ENCODE measurements at regions not wholly inside any gene's neighbourhood (a gene's known extent, or its start where the extent isn't known, plus 50 kb on each side); places are given as distances from the start of the nearest gene placed in this dataset.

GRCh38 chr10:20624642-20625041 is 272.5 kb downstream of the NEBL start:
- Histone ChIP-seq H3K23ac (ENCODE audit: insufficient read length) (no peak overlapping the region), H3K79me1 (ENCODE audit: low read depth, low read length) (no peaks in the 10 kb centered on the region), H3K56ac (replicated peaks; ENCODE audit: insufficient read length, low read depth, low read length) (no peak overlapping the region), H2BK12ac (ENCODE audit: low read depth, low read length) (no peak overlapping the region), H2BK15ac (ENCODE audit: low read length) (no peak overlapping the region), H4K8ac (ENCODE audit: extremely low read depth, insufficient read depth, low read length) (no peak overlapping the region), H2BK120ac (replicated peaks; ENCODE audit: low read depth, low read length) (no peak overlapping the region), H3K4me1 (replicated peaks in 1 of 4; ENCODE audit: control insufficient read depth in 3 of 4, insufficient read depth in 4 of 4, low read length in 3 of 4) (no peaks in the 10 kb centered on the region), H4K5ac (ENCODE audit: insufficient read length, low read depth, low read length) (no peak overlapping the region), H3K4me3 (ENCODE audit: extremely low read depth in 1 of 4, insufficient read depth in 2 of 4, low read depth in 3 of 4, low read length in 4 of 4) (no peak overlapping the region), H3K4me2 (ENCODE audit: insufficient read depth in 1 of 2, low read depth in 2 of 2, low read length in 2 of 2) (no peak overlapping the region), H3K18ac (ENCODE audit: extremely low read depth, low read length) (no peak overlapping the region), H3K9ac (replicated peaks in 1 of 4; ENCODE audit: extremely low read depth in 1 of 4, low read depth in 3 of 4, low read length in 3 of 4) (no peak overlapping the region; a peak in 1 of 7 replicates), H2BK20ac (ENCODE audit: low read length) (no peak overlapping the region), H3K36me3 (ENCODE audit: control insufficient read depth in 2 of 4, insufficient read depth in 4 of 4, low read length in 3 of 4) (no peaks in the 10 kb centered on the region), H3K14ac (ENCODE audit: insufficient read length) (no peak overlapping the region), H3K27me3 (replicated peaks in 1 of 4; ENCODE audit: control insufficient read depth in 3 of 4, extremely low read depth in 1 of 4, insufficient read depth in 3 of 4, low read length in 3 of 4) (no peaks in the 10 kb centered on the region), H2AFZ (ENCODE audit: low read length) (no peak overlapping the region), H3K9me3 (ENCODE audit: insufficient read depth in 2 of 2, low read depth in 1 of 2, low read length in 1 of 2) (no peaks in the 10 kb centered on the region), H3K23me2 (ENCODE audit: low read depth, low read length) (no peaks in the 10 kb centered on the region), H4K91ac (replicated peaks; ENCODE audit: insufficient read length, low read length) (no peak overlapping the region), H2AK5ac (ENCODE audit: low read depth, low read length) (no peak overlapping the region), H3K79me2 (ENCODE audit: control insufficient read depth in 1 of 2, insufficient read depth in 2 of 2, low read length in 2 of 2) (no peaks in the 10 kb centered on the region), H2BK5ac (ENCODE audit: low read depth, low read length) (no peak overlapping the region), H4K20me1 (replicated peaks in 1 of 2; ENCODE audit: control insufficient read depth in 1 of 2, insufficient read depth in 2 of 2, low read length in 2 of 2) (no peaks in the 10 kb centered on the region), H3K27ac (ENCODE audit: low read depth, low read length) (no peak overlapping the region), H3K4ac (replicated peaks; ENCODE audit: insufficient read length, low read depth, low read length) (no peak overlapping the region)
- 88% methylated on average over 4 of the region's 4 CpGs; no CpG with 5 or more reads in 1 of the 2 experiments for WGBS, 2 experiments (ENCODE audit: extremely low coverage in 1 of 2, insufficient coverage in 1 of 2, insufficient read length in 1 of 2, insufficient replicate concordance in 2 of 2, low coverage in 1 of 2, low lambda C conversion rate in 2 of 2, missing lambda C conversion rate in 1 of 2)
- ChIA-PET CTCF (ENCODE audit: partially characterized antibody) (no interaction called here), POLR2A (ENCODE audit: partially characterized antibody) (interaction anchor here (1.0 kb wide), 1 partner anchor 9 kb away, joined by 3 read pairs; no protein-coding TSS in a partner anchor)
- FAIRE-seq (no peak), DNase-seq (ENCODE audit: low read depth in 1 of 2, low spot score in 2 of 2) (no peak)
- TF ChIP-seq HDAC2 (IDR thresholded peaks at IDR 0.05; ENCODE audit: borderline replicate concordance in 1 of 2, low read depth in 2 of 2, low read length in 2 of 2) (no peak), ZNF274 (IDR thresholded peaks at IDR 0.05; ENCODE audit: borderline replicate concordance, extremely low read depth, low read length) (no peak), BACH1 (IDR thresholded peaks at IDR 0.05; ENCODE audit: low read length) (no peak), CTCF (IDR thresholded peaks at IDR 0.05; ENCODE audit: control extremely low read depth in 1 of 3, insufficient read depth in 1 of 3, low read depth in 1 of 3, low read length in 3 of 3) (no peak), ASH2L (IDR thresholded peaks at IDR 0.05; ENCODE audit: low read length) (no peak), HDAC6 (IDR thresholded peaks at IDR 0.05; ENCODE audit: low read depth, low read length) (no peak), TEAD4 (IDR thresholded peaks at IDR 0.05; ENCODE audit: low read depth, low read length) (no peak), SIRT6 (IDR thresholded peaks at IDR 0.05; ENCODE audit: low read length) (no peak), ATF2 (IDR thresholded peaks at IDR 0.05; ENCODE audit: low read length) (no peak), CHD1 (IDR thresholded peaks at IDR 0.05; ENCODE audit: low read depth, low read length) (no peak), SIX5 (IDR thresholded peaks at IDR 0.05; ENCODE audit: low read depth, low read length) (no peak)

Data from H1 (cell line).